ENCODE measurements at regions not wholly inside any gene's neighbourhood (a gene's known extent, or its start where the extent isn't known, plus 50 kb on each side); places are given as distances from the start of the nearest gene placed in this dataset.
"Not testable (repeated sequence)": the region's sequence is repeated elsewhere in the genome, so short reads cannot be mapped to it uniquely, and the experiment has no call there.

DNA sequence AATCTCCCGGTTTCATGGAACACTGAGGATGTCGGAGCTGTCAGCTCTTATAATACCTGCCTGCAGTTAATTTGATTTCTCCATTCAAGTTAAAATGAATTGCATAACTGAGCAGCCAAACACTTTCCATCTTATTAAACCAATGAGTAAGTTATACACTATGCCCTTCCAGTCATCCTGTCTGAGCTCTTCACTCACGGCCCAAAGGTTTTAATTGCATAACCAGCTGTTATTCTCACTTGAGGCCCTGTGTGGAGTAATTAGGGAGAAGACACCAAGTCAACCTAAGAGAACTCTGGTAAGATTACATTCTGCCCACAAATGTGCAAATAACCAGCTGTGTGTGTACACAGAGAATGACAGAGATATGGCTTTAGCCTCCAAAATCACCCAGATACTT is 303.5 kb downstream of the TBC1D4 start:
- DNase-seq (ENCODE audit: low read depth, low spot score) = no peak

DNA sequence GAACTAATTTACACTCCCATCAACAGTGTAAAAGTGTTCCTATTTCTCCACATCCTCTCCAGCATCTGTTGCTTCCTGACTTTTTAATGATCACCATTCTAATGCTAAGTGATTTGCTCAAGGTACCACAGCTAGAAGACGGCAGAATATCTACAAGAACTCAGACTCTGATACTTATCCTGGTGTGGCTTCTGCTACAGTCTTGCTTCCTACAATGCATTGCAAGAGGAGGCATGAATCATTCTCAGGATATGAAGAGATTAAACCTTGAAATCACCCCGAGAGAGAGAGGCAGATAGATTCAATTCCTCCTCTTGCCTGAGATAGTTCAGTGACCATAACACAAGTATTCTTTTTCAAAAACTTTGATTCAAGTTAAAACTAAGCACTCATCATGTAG is 306.4 kb downstream of the TBC1D4 start:
- DNase-seq (ENCODE audit: low read depth, low spot score) = no peak

DNA sequence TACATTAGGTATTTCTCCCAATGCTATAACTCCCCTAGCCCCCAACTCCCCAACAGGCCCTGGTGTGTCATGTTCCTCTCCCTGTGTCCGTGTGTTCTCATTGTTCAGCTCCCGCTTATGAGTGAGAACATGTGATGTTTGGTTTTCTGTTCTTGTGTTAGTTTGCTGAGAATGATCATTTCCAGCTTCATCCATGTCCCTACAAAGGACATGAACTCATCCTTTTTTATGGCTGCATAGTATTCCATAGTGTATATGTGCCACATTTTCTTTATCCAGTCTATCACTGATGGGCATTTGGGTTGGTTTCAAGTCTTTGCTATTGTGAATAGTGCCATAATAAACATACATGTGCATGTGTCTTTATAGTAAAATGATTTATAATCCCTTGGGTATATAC is 306.9 kb downstream of the TBC1D4 start:
- DNase-seq (ENCODE audit: low read depth, low spot score) = not testable (repeated sequence)

DNA sequence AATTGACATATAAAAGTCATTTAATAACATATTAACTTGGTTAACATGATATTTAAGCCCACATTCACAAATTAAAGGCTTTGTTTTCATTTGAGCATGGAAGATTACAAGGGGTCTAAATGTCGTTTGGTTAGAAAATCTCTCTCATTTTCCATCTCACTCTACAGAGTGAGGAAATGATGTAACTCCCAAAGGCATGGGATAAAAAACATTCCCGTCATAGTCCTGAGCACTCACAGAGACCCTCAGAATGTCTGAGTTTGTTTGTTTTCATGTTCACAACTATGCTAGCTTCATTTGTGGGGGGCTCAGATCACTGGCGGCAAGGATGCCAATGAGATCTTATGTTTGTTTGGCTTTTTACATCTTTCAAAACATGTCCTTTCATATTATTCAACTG is 307.5 kb downstream of the TBC1D4 start:
- no peak for DNase-seq (ENCODE audit: low read depth, low spot score)

DNA sequence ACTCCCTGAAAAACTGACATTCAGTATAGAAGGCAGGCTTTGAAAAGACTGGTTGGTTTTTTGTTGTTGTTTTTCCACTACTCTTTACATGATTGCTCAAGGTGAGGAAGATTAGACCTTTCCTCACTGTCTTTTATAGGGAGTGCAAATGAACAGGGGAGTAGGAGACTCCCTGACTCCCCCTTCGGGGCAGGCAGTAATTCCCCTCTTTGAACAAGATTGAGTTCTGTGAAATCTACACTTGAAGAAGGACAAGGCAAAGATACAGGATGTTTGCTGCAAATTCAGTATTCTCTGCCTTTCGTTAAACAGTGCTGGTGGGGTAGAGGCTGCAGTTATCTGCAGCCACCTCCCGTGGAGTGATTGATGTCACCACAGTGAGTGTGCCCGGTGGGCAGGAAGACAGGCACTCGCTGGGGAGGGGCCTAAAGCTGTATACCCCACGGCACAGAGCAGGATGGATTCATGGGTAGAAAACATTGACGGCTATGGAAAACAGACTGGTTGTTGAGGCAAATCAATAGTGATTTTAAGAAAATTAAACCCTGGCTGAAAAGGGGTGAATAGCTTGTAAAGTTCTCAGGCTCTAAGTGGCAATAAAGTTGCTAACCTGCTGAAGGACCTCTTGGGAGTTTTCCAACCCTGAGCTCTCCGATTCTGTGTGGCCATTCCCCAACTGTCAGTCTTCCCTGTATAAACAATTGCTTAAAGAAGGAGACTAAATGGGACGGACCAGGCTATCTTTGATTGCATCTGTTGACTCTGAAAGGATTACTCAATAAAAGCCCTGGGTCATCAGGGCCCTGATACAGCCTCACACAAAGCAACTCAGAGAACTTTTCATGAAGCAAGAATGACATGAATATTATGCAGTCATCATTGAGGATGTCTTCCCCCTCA is 308.3 kb downstream of the TBC1D4 start:
- DNase-seq (ENCODE audit: low read depth, low spot score) = no peak

DNA sequence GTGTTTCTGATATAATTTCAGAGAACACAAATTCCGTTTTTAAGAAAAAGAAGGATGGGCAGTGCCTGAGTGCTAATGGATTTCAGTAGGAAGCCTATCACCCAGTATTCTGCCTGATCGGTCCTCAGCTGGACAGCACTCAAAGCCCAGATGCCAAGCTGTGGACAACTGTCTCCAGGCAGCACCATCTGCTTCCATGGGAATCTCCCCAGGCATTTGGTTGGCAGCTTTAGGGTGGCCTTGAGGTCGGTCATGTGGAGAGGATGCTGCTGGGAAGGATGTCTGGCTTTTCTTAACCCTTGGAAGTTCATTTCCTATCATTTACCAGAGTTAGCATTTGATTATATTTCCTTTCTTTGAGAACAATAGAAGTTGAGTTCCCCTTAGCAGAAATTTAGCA is 311.7 kb downstream of the TBC1D4 start:
- no peak for DNase-seq (ENCODE audit: low read depth, low spot score)

DNA sequence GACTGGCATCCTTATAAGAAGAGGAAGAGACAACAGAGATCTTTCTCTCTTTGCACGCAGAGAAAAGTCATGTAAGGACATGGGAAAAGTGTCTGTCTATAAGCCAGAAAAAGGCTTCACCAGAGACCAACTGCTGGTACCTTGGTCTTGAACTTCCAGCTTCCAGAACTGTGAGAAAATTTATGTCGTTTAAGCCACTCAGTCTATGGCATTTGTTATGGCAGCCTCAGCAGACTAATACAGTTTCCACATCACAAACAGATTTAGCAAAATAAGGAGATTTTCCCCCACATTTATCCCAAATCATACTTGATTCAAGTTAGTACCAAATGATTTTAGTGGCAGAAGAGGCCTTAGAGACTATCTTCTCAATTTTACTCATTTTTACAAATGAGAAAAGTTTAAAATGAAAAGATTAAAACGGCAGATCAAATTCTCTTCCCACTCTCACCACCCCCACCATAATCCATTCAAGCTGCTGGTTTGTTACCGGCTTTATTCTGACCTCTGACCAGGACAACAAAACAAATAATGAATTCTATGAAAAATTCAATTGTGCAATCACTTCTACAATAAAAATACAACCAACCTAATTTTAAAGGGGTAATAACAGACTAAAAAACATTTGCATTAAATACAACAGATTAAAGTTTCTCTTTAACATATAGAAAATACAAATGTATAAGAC is 316.3 kb downstream of the TBC1D4 start:
- no peak for DNase-seq (ENCODE audit: low read depth, low spot score)

DNA sequence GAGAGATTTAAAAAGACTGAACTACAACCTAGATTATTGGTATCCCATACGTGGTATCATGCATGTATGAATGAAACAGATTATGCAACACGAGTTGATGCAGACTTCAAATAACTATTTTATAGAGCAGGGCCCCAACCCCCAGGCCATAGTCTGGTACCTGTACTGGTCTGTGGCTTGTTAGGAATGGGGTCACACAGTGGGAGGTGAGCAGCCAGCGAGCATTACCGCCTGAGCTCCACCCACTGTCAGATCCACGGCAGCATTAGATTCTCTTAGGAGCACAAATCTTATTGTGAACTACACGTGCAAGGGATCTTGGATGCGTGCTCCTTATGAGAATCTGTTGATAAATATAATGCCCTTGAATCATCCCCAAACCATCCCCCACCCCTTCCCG is 320.2 kb downstream of the TBC1D4 start:
- no peak for DNase-seq (ENCODE audit: low read depth, low spot score)

DNA sequence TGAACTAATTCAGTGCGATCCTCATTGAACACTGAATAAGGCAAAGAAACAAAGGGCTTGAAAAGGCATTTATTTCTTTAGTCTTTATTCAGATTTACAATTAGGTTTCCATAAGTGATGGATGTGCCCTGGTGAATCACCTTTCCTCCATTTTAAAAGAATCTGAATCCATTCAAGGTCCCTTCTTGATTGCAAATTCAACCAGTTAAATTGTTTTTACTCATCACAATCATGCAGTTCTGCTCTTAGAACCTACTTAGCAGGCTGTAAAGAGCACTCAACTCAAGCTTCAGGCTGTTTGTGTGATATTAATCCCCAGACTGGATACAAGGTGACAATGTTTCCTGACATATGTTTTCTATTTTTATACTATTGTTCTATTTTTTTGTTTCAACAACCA is 321.0 kb downstream of the TBC1D4 start:
- DNase-seq (ENCODE audit: low read depth, low spot score) = no peak

DNA sequence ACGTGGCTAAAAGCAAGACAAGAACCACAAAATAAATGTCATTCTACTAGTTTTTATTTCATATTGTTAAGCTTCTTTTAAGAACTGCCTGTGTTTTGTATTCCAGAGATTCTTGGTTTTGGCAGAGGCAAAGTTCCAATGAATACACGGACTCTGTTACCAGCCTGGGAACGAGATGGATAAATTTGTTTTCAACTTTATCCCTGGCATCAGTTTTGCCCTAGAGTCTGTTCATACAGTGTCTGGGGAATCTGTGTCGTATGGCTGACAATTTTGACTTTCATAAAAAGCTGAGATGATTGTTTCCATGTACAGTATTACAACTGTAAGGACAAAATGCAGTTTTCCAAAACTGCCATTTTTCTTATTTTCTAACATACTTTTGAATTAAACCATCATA is 327.6 kb downstream of the TBC1D4 start:
- DNase-seq (ENCODE audit: low read depth, low spot score) = no peak

DNA sequence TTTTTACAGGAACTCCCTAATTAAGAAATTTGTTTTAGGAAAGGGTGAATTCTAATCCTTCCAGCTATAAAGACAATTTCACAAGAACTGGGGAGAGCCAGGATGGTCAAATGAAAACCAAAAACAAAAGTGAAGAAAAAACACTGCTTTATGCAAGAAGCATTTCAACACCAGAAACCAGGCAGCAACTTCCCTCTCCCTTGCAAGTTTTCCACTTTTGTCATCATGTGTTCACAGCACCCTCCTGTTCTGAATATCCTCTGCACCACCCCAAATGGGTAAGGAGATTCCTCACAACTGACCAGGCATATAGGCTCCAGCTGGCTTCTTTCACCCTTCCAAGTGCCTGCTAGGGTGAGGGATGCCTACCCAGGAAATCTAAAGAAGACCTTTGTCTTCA is 328.1 kb downstream of the TBC1D4 start:
- no peak for DNase-seq (ENCODE audit: low read depth, low spot score)

DNA sequence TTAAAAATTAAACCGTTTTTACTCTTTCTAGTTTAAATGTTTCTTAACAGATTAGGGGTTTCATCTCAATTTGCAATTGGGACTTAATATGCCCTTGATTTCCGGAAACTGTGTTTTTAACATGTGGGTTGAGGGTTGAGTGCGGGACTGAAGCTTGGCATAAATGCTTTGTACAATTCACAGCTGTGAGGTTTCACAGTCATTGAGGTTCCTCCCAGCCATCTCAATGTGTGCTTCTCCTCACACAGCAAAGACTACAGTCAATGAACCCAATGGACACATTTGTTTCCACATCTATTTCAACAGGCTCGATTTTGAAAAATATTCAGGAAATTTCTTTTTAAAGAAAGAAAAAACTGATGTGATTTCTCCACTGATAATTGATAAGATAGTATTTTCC is 328.6 kb downstream of the TBC1D4 start:
- DNase-seq (ENCODE audit: low read depth, low spot score) = no peak

DNA sequence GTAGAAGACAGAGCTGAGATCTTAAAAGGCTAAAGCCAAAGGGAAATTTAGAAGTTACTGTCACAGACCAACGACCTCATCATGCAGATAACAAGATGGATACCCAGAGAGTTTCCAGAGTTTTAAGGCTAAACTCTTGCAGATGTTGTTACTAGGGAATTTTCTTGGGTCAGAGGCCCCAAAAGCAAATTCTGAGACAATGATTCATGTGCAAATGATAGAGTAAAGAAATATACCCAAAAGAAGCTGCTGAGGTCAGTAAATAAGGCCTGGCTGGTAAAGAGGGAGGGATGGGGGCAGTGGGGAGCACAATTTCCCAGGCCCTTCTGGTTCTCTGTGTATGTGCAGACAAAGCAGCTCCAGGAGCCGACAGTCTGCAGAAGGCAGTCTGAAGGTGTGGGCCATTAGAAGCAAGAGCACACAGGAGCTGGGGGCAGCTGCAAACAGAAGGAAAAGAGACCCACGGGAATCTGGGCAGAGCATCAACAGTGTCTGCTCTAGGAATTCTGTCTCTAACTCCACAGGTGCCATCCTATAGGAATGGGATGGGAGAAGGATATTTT is 330.8 kb downstream of the TBC1D4 start:
- DNase-seq (ENCODE audit: low read depth, low spot score) = no peak

DNA sequence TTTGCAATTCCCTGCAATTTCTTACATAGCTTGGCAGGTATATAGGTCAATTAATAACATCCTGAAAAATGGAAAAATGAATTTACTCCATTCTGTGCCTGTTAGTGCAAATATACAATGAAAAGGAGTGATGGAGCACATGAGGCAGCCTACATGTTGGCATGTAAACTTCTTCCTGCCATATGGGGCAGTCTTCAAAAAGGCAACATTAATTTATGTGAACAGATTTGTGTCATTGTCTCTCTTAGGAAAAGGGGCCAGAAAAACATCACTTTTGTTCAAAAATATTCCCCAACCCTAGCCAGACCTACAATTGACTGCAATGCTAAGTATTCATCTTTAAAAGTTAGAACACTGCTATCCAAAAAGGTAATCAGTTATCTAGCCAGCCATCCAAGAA is 332.2 kb downstream of the TBC1D4 start:
- no peak for DNase-seq (ENCODE audit: low read depth, low spot score)

DNA sequence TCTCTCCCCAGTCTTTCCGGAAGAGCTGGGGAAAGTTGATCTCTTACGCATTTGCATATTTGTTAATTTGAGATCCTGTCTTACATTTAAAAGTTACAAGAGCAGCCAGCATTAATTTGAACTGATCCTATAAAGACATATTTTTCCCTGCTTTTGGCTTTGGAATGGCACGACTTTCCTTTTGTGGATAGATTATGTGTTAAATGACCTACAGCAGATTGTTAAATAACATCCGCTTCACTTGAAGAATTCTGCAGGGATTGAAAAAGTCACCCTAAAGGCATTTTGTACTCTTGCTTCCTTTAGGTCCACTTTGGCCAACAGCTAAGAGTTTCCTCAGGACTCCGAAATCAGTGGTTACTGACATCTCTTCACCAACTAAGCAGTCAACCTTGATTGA is 334.0 kb downstream of the TBC1D4 start:
- DNase-seq (ENCODE audit: low read depth, low spot score) = no peak

DNA sequence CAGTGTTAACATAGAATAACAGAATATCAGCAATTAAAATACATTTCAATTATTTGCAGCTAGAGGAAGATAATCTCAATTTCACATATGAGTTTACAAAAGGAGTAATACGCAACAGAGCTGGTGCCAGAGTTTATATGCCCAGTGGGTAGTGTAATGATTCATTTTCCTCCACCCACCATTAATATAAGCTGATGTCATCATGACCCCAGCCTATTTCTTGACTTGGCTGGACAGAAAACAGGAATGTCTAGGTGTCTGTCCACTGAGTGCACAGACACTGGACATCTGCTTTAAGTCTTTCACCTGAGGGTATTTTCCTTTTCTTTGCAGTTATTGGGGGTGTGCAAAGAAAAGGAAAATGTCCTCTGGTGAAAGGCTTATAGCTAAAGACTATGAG is 335.5 kb downstream of the TBC1D4 start:
- DNase-seq (ENCODE audit: low read depth, low spot score) = no peak

DNA sequence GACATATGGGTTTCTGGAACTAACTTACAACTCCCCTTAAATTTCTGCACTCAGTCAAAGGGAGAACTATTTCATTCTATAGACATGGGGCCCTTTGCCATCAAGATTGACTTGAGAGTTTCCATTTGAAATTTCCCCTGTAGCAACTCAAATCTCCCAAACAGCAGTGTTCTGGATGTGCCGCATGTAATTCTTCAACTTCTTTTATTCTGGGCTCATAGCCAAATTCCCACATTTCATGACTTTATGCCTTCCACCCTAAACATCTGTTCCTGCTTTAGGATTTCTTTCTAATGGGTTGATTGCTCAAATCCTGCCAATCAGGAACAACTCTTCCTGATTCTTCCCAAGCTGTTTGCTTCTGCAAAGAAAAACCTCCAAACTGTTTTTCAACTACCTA is 336.0 kb downstream of the TBC1D4 start:
- no peak for DNase-seq (ENCODE audit: low read depth, low spot score)

DNA sequence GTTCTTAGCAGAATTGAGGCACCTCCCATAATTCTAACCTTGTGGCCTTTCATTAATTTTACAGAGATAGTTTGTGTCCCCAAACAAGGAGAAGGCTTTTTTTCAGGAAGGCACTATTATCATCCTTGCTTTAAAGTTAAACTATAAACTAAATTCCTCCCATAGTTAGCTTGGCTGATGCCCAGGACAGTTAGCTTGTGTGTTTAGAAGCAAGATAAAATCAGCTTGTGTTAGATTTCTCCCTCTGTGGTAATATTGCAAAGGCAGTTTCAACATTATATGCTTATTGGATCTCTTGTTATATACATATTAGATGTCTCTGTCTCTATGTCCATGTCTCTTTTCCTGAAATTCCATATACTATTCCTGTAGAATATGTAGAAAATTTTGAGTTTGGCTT is 342.7 kb downstream of the TBC1D4 start:
- DNase-seq (ENCODE audit: low read depth, low spot score) = no peak

DNA sequence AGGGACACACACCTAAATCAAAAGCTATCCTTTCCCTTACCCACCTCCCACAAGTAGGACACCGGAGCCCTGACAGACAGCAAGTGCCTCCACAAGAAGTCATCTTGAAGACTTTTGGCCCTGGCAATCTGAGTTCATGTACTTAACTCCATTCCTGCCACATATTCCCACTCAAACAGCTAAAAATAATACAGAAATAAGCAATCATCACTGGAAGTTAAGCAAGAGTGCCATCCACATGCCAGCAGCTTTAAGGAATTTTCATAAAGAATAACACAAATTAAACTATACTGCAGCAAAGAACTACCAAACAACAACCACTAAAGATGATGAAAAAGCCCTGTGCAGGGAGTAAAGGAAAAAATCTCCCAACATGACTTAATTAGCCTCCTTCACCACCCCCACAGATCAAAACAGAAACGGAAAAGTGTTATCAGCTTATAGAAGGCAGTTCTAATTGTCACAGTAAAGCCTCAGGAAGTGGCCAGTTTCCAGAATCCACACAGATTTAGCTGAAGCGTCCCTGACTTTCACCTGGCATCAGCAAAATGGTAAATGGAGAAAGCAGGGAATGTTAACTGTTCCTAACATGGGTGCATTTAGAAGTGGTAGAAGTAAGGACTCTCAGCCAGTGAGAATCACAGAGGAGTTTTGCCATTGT is 343.9 kb downstream of the TBC1D4 start:
- DNase-seq (ENCODE audit: low read depth, low spot score) = no peak

DNA sequence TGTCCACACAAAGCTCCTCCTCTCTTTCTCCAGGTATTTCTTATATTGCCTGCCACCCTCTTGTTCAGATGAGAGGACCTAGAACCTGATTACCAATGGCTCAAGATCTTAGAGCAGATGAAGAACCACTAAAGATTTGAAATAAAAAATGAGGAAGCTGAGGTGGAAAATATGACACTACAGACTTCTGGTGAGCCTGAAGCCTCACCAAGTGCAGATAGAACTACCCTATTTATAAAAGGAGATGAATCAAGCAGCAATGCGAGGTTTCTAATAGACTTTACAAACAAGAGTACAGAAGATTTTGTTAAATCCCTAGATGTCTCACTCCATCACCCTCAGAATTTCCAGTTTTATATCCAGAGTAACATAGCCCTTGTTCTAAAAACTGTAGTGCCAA is 345.8 kb downstream of the TBC1D4 start:
- DNase-seq (ENCODE audit: low read depth, low spot score) = no peak

DNA sequence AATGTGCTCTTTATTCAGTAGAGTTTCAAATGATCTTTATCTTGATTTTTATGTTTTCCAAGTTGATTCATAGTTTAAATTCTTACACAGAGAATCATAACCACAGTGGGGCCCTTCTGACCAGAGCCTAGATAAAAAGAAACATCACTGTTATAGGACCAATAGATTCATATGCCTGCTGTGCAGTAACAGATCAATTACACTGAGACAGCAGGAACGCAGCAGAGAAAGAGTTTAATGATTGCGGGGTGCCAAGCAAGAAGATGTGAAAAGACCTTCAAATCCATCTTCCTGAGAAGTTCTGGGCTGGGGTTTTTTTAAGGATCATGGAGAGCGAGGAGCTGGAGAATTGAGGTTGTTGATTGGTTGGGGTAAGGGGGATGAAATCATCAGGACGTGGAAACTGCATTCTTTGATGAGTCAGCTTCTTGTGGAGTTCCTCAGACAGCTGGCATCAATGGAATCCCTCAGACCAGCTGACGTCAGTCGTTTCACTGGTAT is 346.6 kb downstream of the TBC1D4 start:
- DNase-seq (ENCODE audit: low read depth, low spot score) = no peak

Data from activated naive CD8-positive, alpha-beta T cell treated with anti-CD3 and anti-CD28 coated beads, Interleukin-2, amount 50 U/mL, for 16 hours (primary cell).